HCT116 (cell line): ENCODE measurements at regions not wholly inside any gene's neighbourhood (a gene's known extent, or its start where the extent isn't known, plus 50 kb on each side); places are given as distances from the start of the nearest gene placed in this dataset.

Experiments used
- ATAC-seq: fragments of 200-7000 bp; cut with Tn5 transposase; 2 replicates; pipeline ENCODE4 v1.9.1; 2020; ENCODE audit warnings: mild to moderate bottlenecking, moderate library complexity
- BruUV-seq: library from RNA; stranded (reverse); fragments of 400-500 nt; replicated peaks from 2 replicates; lab custom pipeline; 2021; lab: Mats Ljungman, UMichigan
- CTCF ChIA-PET: fragments of 300-600 bp; sonication (Branson Sonifier 250); formaldehyde crosslinking; loops from one replicate; lab custom pipeline; 2021; ENCODE audit warnings: antibody characterized with exemption; lab: Charles Lee
- POLR2A ChIA-PET: fragments of 300-600, 350-600 bp; sonication (Branson Sonifier 250); formaldehyde crosslinking; loops from one replicate; lab custom pipeline; 2021; ENCODE audit warnings: antibody characterized with exemption; lab: Charles Lee
- RAD21 ChIA-PET, 2 experiments: fragments of 300-600 bp; sonication (Branson Sonifier 250); formaldehyde crosslinking; loops; one replicate each; lab custom pipeline; 2023; ENCODE audit warnings: low total read pairs in 2 of 2; ENCODE audit not compliant: uncharacterized antibody in 2 of 2, unreplicated experiment in 2 of 2, low non-redundant PET in 1 of 2; lab: Charles Lee
- DNase-seq: peaks from one replicate; pipeline ENCODE4 v3.0.0-alpha.2; 2010; ENCODE audit warnings: low read depth, low spot score
- H2AFZ ChIP-seq: fragments of 200-600 bp; shearing (Covaris generic), sonication (generic); 2 replicates; pipeline ENCODE4 v1.6.1; 2017; ENCODE audit warnings: low read depth, mixed run types, mixed read lengths, antibody characterized with exemption, low read length; ENCODE audit not compliant: poor library complexity, severe bottlenecking
- H3K27ac ChIP-seq: 2 replicates; pipeline ENCODE4 v1.5.1; 2012; ENCODE audit warnings: low read depth, low read length
- H3K27me3 ChIP-seq: fragments of 200-600 bp; sonication (generic); 2 replicates; pipeline ENCODE4 v1.6.1; 2016; ENCODE audit warnings: mixed run types, low read length, mixed read lengths; ENCODE audit not compliant: insufficient read depth
- H3K36me3 ChIP-seq, 2 experiments: fragments of 200-500 bp in 1 of 2; fragments of 200-600 bp in 1 of 2; sonication (Bioruptor generic) in 1 of 2; sonication (generic) in 1 of 2; 2 replicates each; pipeline versions ENCODE4 v1.5.1 to v1.6.1; 2014 to 2016; ENCODE audit warnings: low read length in 2 of 2, inconsistent platforms in 1 of 2, mixed read lengths in 1 of 2, mixed run types in 1 of 2; ENCODE audit not compliant: insufficient read depth in 2 of 2, control insufficient read depth in 1 of 2
- H3K4me1 ChIP-seq, 2 experiments: fragments of 200-600 bp in 1 of 2; sonication (generic) in 1 of 2; 2 replicates each; pipeline versions ENCODE4 v1.5.1 to v1.6.1; 2012 to 2017; ENCODE audit warnings: low read length in 2 of 2, inconsistent platforms in 1 of 2, mild to moderate bottlenecking in 1 of 2, mixed read lengths in 1 of 2, mixed run types in 1 of 2, moderate library complexity in 1 of 2; ENCODE audit not compliant: insufficient read depth in 2 of 2, control insufficient read depth in 1 of 2
- H3K4me2 ChIP-seq: fragments of 200-600 bp; sonication (generic); 2 replicates; pipeline ENCODE4 v1.6.1; 2017; ENCODE audit warnings: mixed run types, low read length, mixed read lengths
- H3K4me3 ChIP-seq, 2 experiments: fragments of 200-600 bp in 1 of 2; sonication (generic) in 1 of 2; replicated peaks in 1 of 2; 2 replicates each; pipeline ENCODE4 v1.5.1; 2011 to 2016; ENCODE audit warnings: low read length in 2 of 2, control low read depth in 1 of 2, low read depth in 1 of 2, mild to moderate bottlenecking in 1 of 2, mixed read lengths in 1 of 2, mixed run types in 1 of 2
- H3K79me2 ChIP-seq: fragments of 200-600 bp; sonication (generic); 2 replicates; pipeline ENCODE4 v1.6.1; 2017; ENCODE audit warnings: mild to moderate bottlenecking, mixed run types, low read length, moderate library complexity, mixed read lengths; ENCODE audit not compliant: insufficient read depth
- H3K9ac ChIP-seq: fragments of 200-600 bp; sonication (generic); 2 replicates; pipeline ENCODE4 v1.6.1; 2016; ENCODE audit warnings: low read length, mixed read lengths
- H3K9me2 ChIP-seq: fragments of 200-600 bp; sonication (generic), shearing (Covaris generic); 2 replicates; pipeline ENCODE4 v1.6.1; 2017; ENCODE audit warnings: mixed run types, mild to moderate bottlenecking, moderate library complexity; ENCODE audit not compliant: insufficient read depth
- H3K9me3 ChIP-seq, 2 experiments: fragments of 200-500 bp in 1 of 2; fragments of 200-600 bp in 1 of 2; sonication (Bioruptor generic) in 1 of 2; sonication (generic) in 1 of 2; 2 replicates each; pipeline ENCODE4 v1.6.1; 2014 to 2017; ENCODE audit warnings: low read length in 2 of 2, mixed read lengths in 2 of 2, inconsistent platforms in 1 of 2, low read depth in 1 of 2, mild to moderate bottlenecking in 1 of 2, mixed run types in 1 of 2, moderate library complexity in 1 of 2; ENCODE audit not compliant: control insufficient read depth in 1 of 2, insufficient read depth in 1 of 2
- H4K20me1 ChIP-seq: fragments of 200-600 bp; sonication (generic), shearing (Covaris generic); 2 replicates; pipeline ENCODE4 v1.6.1; 2017; ENCODE audit warnings: mixed run types, mild to moderate bottlenecking, moderate library complexity; ENCODE audit not compliant: insufficient read depth
- CBX3 ChIP-seq: IDR thresholded peaks from 2 replicates; pipeline ENCODE4 v1.6.1; 2012; ENCODE audit warnings: low read depth
- CEBPB ChIP-seq: IDR thresholded peaks from 2 replicates; pipeline ENCODE4 v1.6.1; 2012; ENCODE audit warnings: low read depth
- CTCF ChIP-seq, 3 experiments: fragments of 200-600 bp in 1 of 3; sonication (generic) in 1 of 3; IDR thresholded peaks in 2 of 3; conservative IDR thresholded peaks in 1 of 3; 2 replicates each; pipeline ENCODE4 v1.5.1; 2012 to 2017; ENCODE audit warnings: low read depth in 2 of 3, low read length in 2 of 3, antibody characterized with exemption in 1 of 3, borderline replicate concordance in 1 of 3, control low read depth in 1 of 3, mild to moderate bottlenecking in 1 of 3, mixed read lengths in 1 of 3, mixed run types in 1 of 3, moderate library complexity in 1 of 3; ENCODE audit not compliant: insufficient read depth in 1 of 3
- EGR1 ChIP-seq: IDR thresholded peaks from 2 replicates; pipeline ENCODE4 v1.6.1; 2012; ENCODE audit warnings: low read depth
- EZH2phosphoT487 ChIP-seq: fragments of 200-600 bp; IDR thresholded peaks from 2 replicates; pipeline ENCODE4 v1.6.1; 2018; ENCODE audit warnings: antibody characterized with exemption, borderline replicate concordance
- JUND ChIP-seq: IDR thresholded peaks from 2 replicates; pipeline ENCODE4 v1.6.1; 2012
- RAD21 ChIP-seq: IDR thresholded peaks from 2 replicates; pipeline ENCODE4 v1.6.1; 2012; ENCODE audit warnings: low read depth, mild to moderate bottlenecking
- REST ChIP-seq: IDR thresholded peaks from 2 replicates; pipeline ENCODE4 v1.6.1; 2012; ENCODE audit warnings: low read depth
- SIN3A ChIP-seq: IDR thresholded peaks from 2 replicates; pipeline ENCODE4 v1.6.1; 2012; ENCODE audit warnings: low read depth
- SP1 ChIP-seq: IDR thresholded peaks from 2 replicates; pipeline ENCODE4 v1.6.1; 2012; ENCODE audit warnings: low read depth
- SRF ChIP-seq: IDR thresholded peaks from 2 replicates; pipeline ENCODE4 v1.6.1; 2012; ENCODE audit warnings: low read depth
- ZBTB33 ChIP-seq: IDR thresholded peaks from 2 replicates; pipeline ENCODE4 v1.6.1; 2011; ENCODE audit warnings: mild to moderate bottlenecking, low read length, moderate library complexity; ENCODE audit not compliant: insufficient replicate concordance; ENCODE audit errors: extremely low read depth
- ZNF274 ChIP-seq: fragments of 200-500 bp; sonication (Bioruptor generic); IDR thresholded peaks from 2 replicates; pipeline ENCODE4 v1.6.1; 2014; ENCODE audit warnings: mild to moderate bottlenecking, low read depth, low read length, inconsistent platforms
- intact Hi-C: fragments of 100-400 bp; cut with micrococcal nuclease; formaldehyde crosslinking; loops from 2 replicates; pipeline ENCODE4 v1.10.0; 2022

- H3K4me1 ChIP-seq, result no peaks in the 10 kb centered on the region
- ChIA-PET RAD21 (no interaction called here), CTCF (no interaction called here), POLR2A (no interaction called here)
- BruUV-seq, result no TSS peak
- no peaks in the 10 kb centered on the region for H3K9me2 ChIP-seq
- H2AFZ ChIP-seq, result no peak overlapping the region
- H3K36me3 ChIP-seq, result no peaks in the 10 kb centered on the region
- no peak overlapping the region for H3K9ac ChIP-seq
- no peaks in the 10 kb centered on the region for H3K27me3 ChIP-seq
- no peak for DNase-seq
- TF ChIP-seq EGR1, result no peak
- peak in 1 of 3 experiments; percentile 29; a peak in 1 of 6 replicates for TF ChIP-seq CTCF (IDR thresholded peaks at IDR 0.05 in 2 of 3, conservative IDR thresholded peaks at IDR 0.05 in 1 of 3; ENCODE audit: borderline replicate concordance in 1 of 3, insufficient read depth in 1 of 3, low read depth in 2 of 3, low read length in 2 of 3)
- TF ChIP-seq, all 23 proteins: peak for 1
- Histone ChIP-seq H4K20me1 (no peaks in the 10 kb centered on the region), H3K4me2 (no peak overlapping the region), H3K79me2 (no peaks in the 10 kb centered on the region), H3K9me3 (no peaks in the 10 kb centered on the region), H3K4me3 (no peak overlapping the region), H3K27ac (no peak overlapping the region)
- peak; percentile 70 for ATAC-seq
- intact Hi-C loops, result no loop called here
Measured at GRCh38 chr1:232467073-232467760, 162.7 kb downstream of the SIPA1L2 start.

GRCh38 chr1:232464325-232464724 lies 165.6 kb downstream of the SIPA1L2 start:
- no peaks in the 10 kb centered on the region for H3K27me3 ChIP-seq
- BruUV-seq, result no TSS peak
- H3K9ac ChIP-seq, result no peak overlapping the region
- no peaks in the 10 kb centered on the region for H3K9me3 ChIP-seq
- DNase-seq (no peak), ATAC-seq (no peak)
- no peaks in the 10 kb centered on the region for H3K9me2 ChIP-seq
- no peak overlapping the region for H2AFZ ChIP-seq
- no peak overlapping the region for H3K27ac ChIP-seq
- CTCF ChIA-PET, result no interaction called here
- no peaks in the 10 kb centered on the region for H3K36me3 ChIP-seq
- POLR2A ChIA-PET, result no interaction called here
- intact Hi-C loops, result no loop called here
- H4K20me1 ChIP-seq, result no peaks in the 10 kb centered on the region
- no peak overlapping the region for H3K4me3 ChIP-seq
- RAD21 ChIA-PET, result no interaction called here
- H3K79me2 ChIP-seq, result no peaks in the 10 kb centered on the region
- no peaks in the 10 kb centered on the region for H3K4me1 ChIP-seq
- H3K4me2 ChIP-seq, result no peak overlapping the region
- no peak for TF ChIP-seq SIN3A
- TF ChIP-seq RAD21, result no peak
- no peak for TF ChIP-seq REST
- TF ChIP-seq JUND, result no peak
- TF ChIP-seq ZNF274, result no peak
- no peak for TF ChIP-seq CEBPB
- TF ChIP-seq EZH2phosphoT487, result no peak
- no peak for TF ChIP-seq SP1
- no peak for TF ChIP-seq SRF
- no peak for TF ChIP-seq CBX3
- no peak for TF ChIP-seq ZBTB33
